OCI-LY1 (cell line): ENCODE measurements at regions not wholly inside any gene's neighbourhood (a gene's known extent, or its start where the extent isn't known, plus 50 kb on each side); places are given as distances from the start of the nearest gene placed in this dataset.

ENCODE experiments used
- H2AFZ ChIP-seq: fragments of 200-600 bp; sonication (generic), shearing (Covaris generic); 2 replicates; pipeline ENCODE4 v1.6.0; 2014; ENCODE audit warnings: antibody characterized with exemption, mild to moderate bottlenecking, low read length
- H3F3A ChIP-seq: fragments of 200-600 bp; sonication (generic), shearing (Covaris generic); 2 replicates; pipeline ENCODE4 v1.6.0; 2014; ENCODE audit warnings: mild to moderate bottlenecking, antibody characterized with exemption, low read length, moderate library complexity; ENCODE audit not compliant: insufficient read depth
- H3K27ac ChIP-seq: fragments of 200-600 bp; sonication (generic); 2 replicates; pipeline ENCODE4 v1.5.1; 2014; ENCODE audit warnings: low read length, mixed run types, mild to moderate bottlenecking, low read depth; ENCODE audit not compliant: poor library complexity, severe bottlenecking
- H3K27me3 ChIP-seq: fragments of 200-600 bp; sonication (generic); 2 replicates; pipeline ENCODE4 v1.6.0; 2014; ENCODE audit warnings: antibody characterized with exemption, mild to moderate bottlenecking, low read length, moderate library complexity; ENCODE audit not compliant: insufficient read depth
- H3K36me3 ChIP-seq: fragments of 200-600 bp; sonication (generic); 2 replicates; pipeline ENCODE4 v1.6.1; 2014; ENCODE audit warnings: mild to moderate bottlenecking, antibody characterized with exemption, low read length, moderate library complexity, mixed read lengths; ENCODE audit not compliant: insufficient read depth
- H3K4me1 ChIP-seq: fragments of 200-600 bp; sonication (generic); 2 replicates; pipeline ENCODE4 v1.5.1; 2014; ENCODE audit warnings: mild to moderate bottlenecking, low read length, moderate library complexity; ENCODE audit not compliant: insufficient read depth, severe bottlenecking
- H3K4me2 ChIP-seq: fragments of 200-600 bp; sonication (generic), shearing (Covaris generic); 2 replicates; pipeline ENCODE4 v1.6.1; 2014; ENCODE audit warnings: low read length
- H3K4me3 ChIP-seq: fragments of 200-600 bp; sonication (generic); 2 replicates; pipeline ENCODE4 v1.5.1; 2014; ENCODE audit warnings: low read length, low read depth, mild to moderate bottlenecking, mixed read lengths; ENCODE audit not compliant: poor library complexity, severe bottlenecking
- H3K79me2 ChIP-seq: fragments of 200-600 bp; shearing (Covaris generic); 2 replicates; pipeline ENCODE4 v1.6.1; 2016; ENCODE audit warnings: mixed run types, low read length, mixed read lengths; ENCODE audit not compliant: insufficient read depth
- H3K9ac ChIP-seq: fragments of 200-600 bp; sonication (generic), shearing (Covaris generic); 2 replicates; pipeline ENCODE4 v1.6.1; 2014; ENCODE audit warnings: mild to moderate bottlenecking, low read length, mixed read lengths
- H3K9me2 ChIP-seq: fragments of 200-600 bp; sonication (generic), shearing (Covaris generic); 2 replicates; pipeline ENCODE4 v1.6.1; 2014; ENCODE audit warnings: low read depth, mild to moderate bottlenecking, low read length, mixed read lengths
- H3K9me3 ChIP-seq: fragments of 200-600 bp; shearing (Covaris generic); 2 replicates; pipeline ENCODE4 v1.6.1; 2014; ENCODE audit warnings: low read length, mixed read lengths
- H4K20me1 ChIP-seq: fragments of 200-600 bp; sonication (generic), shearing (Covaris generic); 2 replicates; pipeline ENCODE4 v1.6.0; 2016; ENCODE audit warnings: mild to moderate bottlenecking, low read length; ENCODE audit not compliant: insufficient read depth
- EZH2 ChIP-seq: fragments of 200-600 bp; sonication (generic), shearing (Covaris generic); IDR thresholded peaks from 2 replicates; pipeline ENCODE4 v1.8.0; 2017; ENCODE audit warnings: borderline replicate concordance, mixed run types, mild to moderate bottlenecking, antibody characterized with exemption, low read length, moderate library complexity, mixed read lengths
- TF ChIP-seq, protein P1 (sequence below): fragments of 200-600 bp; sonication (generic), shearing (Covaris generic); IDR thresholded peaks from 2 replicates; pipeline ENCODE4 v1.5.1; 2017; ENCODE audit warnings: mild to moderate bottlenecking, antibody characterized with exemption, low read length, moderate library complexity, mixed read lengths

DNA sequence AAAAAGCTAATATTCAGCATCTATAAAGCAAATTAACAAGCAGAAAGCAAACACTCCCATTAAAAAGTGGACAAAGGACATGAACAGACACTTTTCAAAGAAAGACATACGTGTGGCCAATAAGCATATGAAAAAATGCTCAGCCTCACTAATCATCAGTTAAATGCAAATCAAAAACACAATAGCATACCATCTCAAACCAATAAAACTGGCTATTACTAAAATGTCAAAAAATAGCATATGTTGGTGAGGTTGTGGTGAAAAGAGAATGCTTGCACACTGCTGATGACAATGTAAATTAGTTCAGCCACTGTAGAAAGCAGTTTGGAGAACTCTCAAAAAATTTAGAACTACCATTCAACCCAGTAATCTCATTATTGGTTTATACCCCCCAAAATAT, 284.6 kb upstream of the KCND2 start:
- no peaks in the 10 kb centered on the region for H3K36me3 ChIP-seq
- no peak overlapping the region for H2AFZ ChIP-seq
- no peak for TF ChIP-seq EZH2
- TF ChIP-seq, protein P1, sequence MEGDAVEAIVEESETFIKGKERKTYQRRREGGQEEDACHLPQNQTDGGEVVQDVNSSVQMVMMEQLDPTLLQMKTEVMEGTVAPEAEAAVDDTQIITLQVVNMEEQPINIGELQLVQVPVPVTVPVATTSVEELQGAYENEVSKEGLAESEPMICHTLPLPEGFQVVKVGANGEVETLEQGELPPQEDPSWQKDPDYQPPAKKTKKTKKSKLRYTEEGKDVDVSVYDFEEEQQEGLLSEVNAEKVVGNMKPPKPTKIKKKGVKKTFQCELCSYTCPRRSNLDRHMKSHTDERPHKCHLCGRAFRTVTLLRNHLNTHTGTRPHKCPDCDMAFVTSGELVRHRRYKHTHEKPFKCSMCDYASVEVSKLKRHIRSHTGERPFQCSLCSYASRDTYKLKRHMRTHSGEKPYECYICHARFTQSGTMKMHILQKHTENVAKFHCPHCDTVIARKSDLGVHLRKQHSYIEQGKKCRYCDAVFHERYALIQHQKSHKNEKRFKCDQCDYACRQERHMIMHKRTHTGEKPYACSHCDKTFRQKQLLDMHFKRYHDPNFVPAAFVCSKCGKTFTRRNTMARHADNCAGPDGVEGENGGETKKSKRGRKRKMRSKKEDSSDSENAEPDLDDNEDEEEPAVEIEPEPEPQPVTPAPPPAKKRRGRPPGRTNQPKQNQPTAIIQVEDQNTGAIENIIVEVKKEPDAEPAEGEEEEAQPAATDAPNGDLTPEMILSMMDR, result no peak
- H3K4me3 ChIP-seq, result no peak overlapping the region
- H3K27me3 ChIP-seq, result no peaks in the 10 kb centered on the region
- no peaks in the 10 kb centered on the region for H3F3A ChIP-seq
- no peaks in the 10 kb centered on the region for H4K20me1 ChIP-seq
- no peaks in the 10 kb centered on the region for H3K4me1 ChIP-seq
- H3K9me2 ChIP-seq, result no peaks in the 10 kb centered on the region
- no peak overlapping the region for H3K9ac ChIP-seq
- H3K79me2 ChIP-seq, result no peaks in the 10 kb centered on the region
- H3K27ac ChIP-seq, result no peak overlapping the region
- no peaks in the 10 kb centered on the region for H3K9me3 ChIP-seq
- H3K4me2 ChIP-seq, result no peak overlapping the region

DNA sequence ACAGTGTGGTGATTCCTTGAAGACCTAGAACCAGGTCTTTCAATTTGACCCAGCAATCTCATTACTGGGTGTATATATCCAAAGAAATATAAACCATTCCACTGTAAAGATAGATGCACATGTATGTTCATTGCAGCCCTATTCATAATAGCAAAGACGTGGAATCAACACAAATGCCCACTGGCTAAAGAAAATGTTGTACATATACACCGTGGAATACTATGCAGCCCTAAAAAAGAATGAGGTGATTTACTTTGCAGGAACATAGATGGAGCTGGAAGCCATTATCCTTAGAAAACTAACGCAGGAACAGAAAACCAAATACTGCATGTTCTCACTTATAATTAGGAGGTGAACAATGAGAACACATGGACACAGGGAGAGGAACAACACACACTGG, 278.0 kb upstream of the KCND2 start:
- H3K9me3 ChIP-seq, result no peaks in the 10 kb centered on the region
- no peak overlapping the region for H3K27ac ChIP-seq
- no peak overlapping the region for H3K4me2 ChIP-seq
- no peaks in the 10 kb centered on the region for H3K79me2 ChIP-seq
- no peaks in the 10 kb centered on the region for H3K4me1 ChIP-seq
- no peaks in the 10 kb centered on the region for H3K27me3 ChIP-seq
- no peaks in the 10 kb centered on the region for H3K9me2 ChIP-seq
- no peak overlapping the region for H3K9ac ChIP-seq
- H3K4me3 ChIP-seq, result no peak overlapping the region
- H2AFZ ChIP-seq, result no peak overlapping the region
- no peaks in the 10 kb centered on the region for H4K20me1 ChIP-seq
- H3F3A ChIP-seq, result no peaks in the 10 kb centered on the region
- H3K36me3 ChIP-seq, result no peaks in the 10 kb centered on the region
- TF ChIP-seq, protein P1, result no peak
- TF ChIP-seq EZH2, result no peak

DNA sequence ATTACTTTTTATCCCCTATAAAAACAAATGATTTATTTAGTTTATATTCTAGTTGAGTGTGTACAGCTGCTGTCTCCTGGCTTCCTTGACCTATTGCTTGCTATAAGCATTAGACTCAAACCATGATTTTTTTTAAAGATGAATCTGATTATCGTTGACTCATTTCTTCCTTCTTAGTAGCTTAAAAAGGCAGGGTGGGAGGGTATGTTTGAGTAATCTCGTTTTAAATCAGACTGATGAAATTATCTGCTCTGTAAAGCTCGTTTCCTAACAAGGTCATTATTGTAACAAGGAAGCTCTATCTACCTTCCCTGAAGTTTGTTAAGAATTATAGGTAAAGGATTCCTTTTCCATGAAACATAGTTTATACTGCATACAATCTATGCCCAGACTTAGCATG, 276.3 kb upstream of the KCND2 start:
- Histone ChIP-seq H4K20me1 (no peaks in the 10 kb centered on the region), H3K4me3 (no peak overlapping the region), H3K4me1 (no peaks in the 10 kb centered on the region), H3K36me3 (no peaks in the 10 kb centered on the region), H2AFZ (no peak overlapping the region), H3K79me2 (no peaks in the 10 kb centered on the region), H3K4me2 (no peak overlapping the region), H3K9me3 (no peaks in the 10 kb centered on the region), H3K9me2 (no peaks in the 10 kb centered on the region), H3K9ac (no peak overlapping the region), H3F3A (no peaks in the 10 kb centered on the region), H3K27me3 (no peaks in the 10 kb centered on the region), H3K27ac (no peak overlapping the region)
- TF ChIP-seq, protein P1, result no peak
- TF ChIP-seq EZH2, result no peak
